Transverse colon (tissue), 4 donors: ENCODE measurements at regions not wholly inside any gene's neighbourhood (a gene's known extent, or its start where the extent isn't known, plus 50 kb on each side); places are given as distances from the start of the nearest gene placed in this dataset.

Source experiments
- DNase-seq: peaks from one replicate; pipeline ENCODE4 v3.0.0-alpha.2; 2019
- H3K27ac ChIP-seq, 4 donors: fragments of 200-600 bp; sonication (generic); 2 replicates each; pipeline ENCODE4 v1.5.1; 2016 to 2018; ENCODE audit warnings: inconsistent platforms in 4 of 4
- H3K27me3 ChIP-seq: fragments of 200-600 bp; sonication (generic); 2 replicates; pipeline ENCODE4 v1.5.1; 2017; ENCODE audit warnings: inconsistent platforms
- H3K36me3 ChIP-seq, 4 donors: fragments of 200-600 bp; sonication (generic); 2 replicates each; pipeline ENCODE4 v1.5.1; 2017 to 2019; ENCODE audit warnings: inconsistent platforms in 4 of 4
- H3K4me1 ChIP-seq, 4 donors: fragments of 200-600 bp; sonication (generic); 2 replicates each; pipeline ENCODE4 v1.5.1; 2017 to 2020; ENCODE audit warnings: inconsistent platforms in 4 of 4
- H3K4me3 ChIP-seq, 4 donors: fragments of 200-600 bp; sonication (generic); 1 replicate in 1 of 4; 2 replicates in 3 of 4; pipeline versions ENCODE4 v1.5.1 to v1.6.1; 2017 to 2019; ENCODE audit warnings: inconsistent platforms in 4 of 4
- H3K9me3 ChIP-seq, 2 donors: fragments of 200-600 bp; sonication (generic); 2 replicates each; pipeline ENCODE4 v1.5.1; 2017 to 2019; ENCODE audit warnings: inconsistent platforms in 2 of 2
- CTCF ChIP-seq, 5 experiments: fragments of 200-600 bp in 3 of 5; fragments of 450-650 bp in 2 of 5; sonication (generic) in 3 of 5; IDR thresholded peaks; 1 replicate in 2 of 5; 2 replicates in 3 of 5; pipeline ENCODE4 v1.5.1; 2016 to 2017; ENCODE audit warnings: antibody characterized with exemption in 5 of 5, inconsistent platforms in 3 of 5, mild to moderate bottlenecking in 2 of 5, moderate library complexity in 1 of 5
- EP300 ChIP-seq: sonication (generic); formaldehyde crosslinking; IDR thresholded peaks from one replicate; pipeline ENCODE4 v1.6.1; 2017; ENCODE audit warnings: antibody characterized with exemption, low read depth
- POLR2A ChIP-seq: fragments of 450-650 bp; IDR thresholded peaks from one replicate; pipeline ENCODE4 v1.6.1; 2016; ENCODE audit warnings: antibody characterized with exemption, mild to moderate bottlenecking, moderate library complexity
- POLR2AphosphoS5 ChIP-seq, 3 donors: sonication (generic); formaldehyde crosslinking; IDR thresholded peaks; one replicate each; pipeline ENCODE4 v1.6.1; 2016; ENCODE audit warnings: antibody characterized with exemption in 3 of 3
- WGBS, 2 donors: methylation state at CpG; one replicate each; pipeline ENCODE4 v1.1.5; 2018; ENCODE audit warnings: low coverage in 1 of 2; 5-methylcytosine and 5-hydroxymethylcytosine counted together
- in situ Hi-C, 4 donors: fragments of 200-750 bp; cut with MboI; loops; one replicate each; pipeline versions ENCODE4 v1.15.0 to v1.15.1; 2017; ENCODE audit warnings: low sequenced_read_pairs in 3 of 4, low pct_ligation_motif_present in 1 of 4, low pct_unique_long_range_greater_than_20kb in 1 of 4
- intact Hi-C: fragments of 100-400 bp; cut with DNase I; formaldehyde crosslinking; loops from one replicate; pipeline ENCODE4 v1.15.1; 2023; ENCODE audit warnings: low total_unique reads

DNA sequence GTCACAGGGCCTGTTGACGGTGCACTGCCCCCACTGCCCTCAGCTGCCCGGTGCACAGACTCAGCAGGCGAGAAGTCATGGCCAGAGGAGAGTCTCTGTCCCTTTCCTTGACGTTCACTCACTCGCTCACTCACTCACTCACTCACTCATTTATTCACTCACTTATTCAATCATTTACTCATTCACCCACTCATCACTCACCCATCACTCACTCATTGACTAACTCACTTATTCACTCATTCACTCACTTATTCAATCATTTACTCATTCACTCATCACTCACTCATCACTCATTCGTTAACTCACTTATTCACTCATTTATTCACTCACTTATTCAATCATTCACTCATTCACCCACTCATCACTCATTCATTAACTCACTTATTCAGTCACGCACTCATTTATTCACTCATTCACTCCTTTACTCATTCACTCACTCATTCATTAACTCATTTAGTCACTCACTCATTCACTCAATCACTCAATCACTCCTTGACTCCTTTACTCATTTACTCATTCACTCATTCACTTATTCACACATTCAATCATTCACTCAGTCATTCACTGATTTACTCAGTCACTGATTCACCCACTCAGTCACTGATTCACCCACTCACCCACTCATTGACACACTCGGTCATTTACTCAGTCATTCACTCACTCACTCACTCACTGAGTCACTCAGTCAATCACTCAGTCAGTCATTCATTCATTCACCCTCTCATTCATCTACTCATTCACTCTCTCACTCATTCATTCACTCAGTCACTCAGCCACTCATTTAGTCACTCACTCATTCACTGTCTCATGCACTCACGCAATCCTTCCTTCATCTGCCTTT, 1193.5 kb downstream of the BRD1 start:
- no peaks in the 10 kb centered on the region for H3K9me3 ChIP-seq
- intact Hi-C loops, result no loop called here

GRCh38 chr22:48632646-48633246, 1194.9 kb downstream of the BRD1 start:
- no peaks in the 10 kb centered on the region for H3K9me3 ChIP-seq
- no peak overlapping the region for H3K27ac ChIP-seq
- no peaks in the 10 kb centered on the region for H3K27me3 ChIP-seq
- H3K4me1 ChIP-seq, result peaks cover 0 to 6% (median 0%) of the 10 kb centered on the region in 4 donors
- H3K36me3 ChIP-seq, result no peaks in the 10 kb centered on the region
- no peak for DNase-seq
- no peak overlapping the region for H3K4me3 ChIP-seq
- 75% methylated on average over 13 of the region's 17 CpGs; no CpG with 5 or more reads in 1 of the 2 donors for WGBS, 2 donors
- intact Hi-C loops, result no loop called here
- in situ Hi-C loops, result no loop called here
- TF ChIP-seq CTCF (IDR thresholded peaks at IDR 0.05) (no peak), POLR2AphosphoS5 (IDR thresholded peaks at IDR 0.05) (no peak), POLR2A (no peak), EP300 (no peak)

More for the DNA sequence above, 1193.5 kb downstream of the BRD1 start:
- WGBS, 2 donors, result 74% methylated on average over 5 to 9 of the region's 9 CpGs
- in situ Hi-C loops, result no loop called here
- Histone ChIP-seq H3K36me3 (no peaks in the 10 kb centered on the region), H3K4me1 (peaks cover 0 to 6% (median 0%) of the 10 kb centered on the region in 4 donors), H3K27me3 (no peaks in the 10 kb centered on the region), H3K27ac (no peak overlapping the region), H3K4me3 (no peak overlapping the region)
- no peak for DNase-seq
- TF ChIP-seq CTCF (IDR thresholded peaks at IDR 0.05) (no peak), EP300 (no peak), POLR2AphosphoS5 (IDR thresholded peaks at IDR 0.05) (no peak), POLR2A (no peak)

GRCh38 chr22:48631288-48631863, 1196.3 kb downstream of the BRD1 start:
- Histone ChIP-seq H3K27ac (no peak overlapping the region), H3K4me3 (no peak overlapping the region), H3K27me3 (no peaks in the 10 kb centered on the region), H3K4me1 (peaks cover 0 to 6% (median 0%) of the 10 kb centered on the region in 4 donors), H3K9me3 (no peaks in the 10 kb centered on the region), H3K36me3 (no peaks in the 10 kb centered on the region)
- DNase-seq, result no peak
- intact Hi-C loops, result no loop called here
- 88% methylated on average over 28 of the region's 29 CpGs; no CpG with 5 or more reads in 1 of the 2 donors for WGBS, 2 donors
- in situ Hi-C loops, result no loop called here
- no peak for TF ChIP-seq EP300
- no peak for TF ChIP-seq CTCF (IDR thresholded peaks at IDR 0.05)
- TF ChIP-seq POLR2AphosphoS5 (IDR thresholded peaks at IDR 0.05), result no peak
- TF ChIP-seq POLR2A, result no peak

GRCh38 chr22:48630848-48631247, 1196.8 kb downstream of the BRD1 start:
- in situ Hi-C loops (no loop called here), intact Hi-C loops (no loop called here)
- Histone ChIP-seq H3K9me3 (no peaks in the 10 kb centered on the region), H3K4me3 (no peak overlapping the region), H3K27ac (no peak overlapping the region), H3K36me3 (no peaks in the 10 kb centered on the region), H3K4me1 (peaks cover 0 to 6% (median 0%) of the 10 kb centered on the region in 4 donors), H3K27me3 (no peaks in the 10 kb centered on the region)
- 92% methylated on average over 11 of the region's 17 CpGs; no CpG with 5 or more reads in 1 of the 2 donors for WGBS, 2 donors
- no peak for TF ChIP-seq POLR2A
- no peak for TF ChIP-seq EP300
- no peak for TF ChIP-seq CTCF (IDR thresholded peaks at IDR 0.05)
- TF ChIP-seq POLR2AphosphoS5 (IDR thresholded peaks at IDR 0.05), result no peak
- DNase-seq, result no peak
